Activated T-helper 1 cell treated with Interleukin-2 at 50 U/mL for 16 hours (primary cell): ENCODE measurements at regions not wholly inside any gene's neighbourhood (a gene's known extent, or its start where the extent isn't known, plus 50 kb on each side); places are given as distances from the start of the nearest gene placed in this dataset.
"Not testable (repeated sequence)": the region's sequence is repeated elsewhere in the genome, so short reads cannot be mapped to it uniquely, and the experiment has no call there.

Experiments used
- DNase-seq: peaks from one replicate; pipeline ENCODE4 v3.0.0-alpha.2; 2020; ENCODE audit warnings: low read depth

DNA sequence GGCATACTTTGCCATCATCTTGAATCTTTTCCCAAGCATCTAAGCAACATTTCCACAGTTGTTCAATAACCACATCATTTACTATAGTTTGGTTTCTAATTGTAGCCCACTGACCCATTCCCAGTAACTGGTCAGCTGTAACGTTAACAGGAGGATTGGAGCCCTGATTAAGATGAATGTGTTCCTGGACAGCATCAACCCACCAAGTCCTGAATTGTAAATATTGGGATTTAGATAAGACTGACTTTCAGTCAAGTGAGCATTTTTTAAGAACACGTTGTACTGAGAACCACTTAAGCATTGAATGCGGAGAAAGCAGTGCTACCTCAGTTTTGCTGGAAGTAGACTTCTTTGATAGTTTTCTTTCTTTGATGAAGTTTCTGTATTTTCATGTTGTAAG, 53.3 kb upstream of the ARL4D start:
- not testable (repeated sequence) for DNase-seq

DNA sequence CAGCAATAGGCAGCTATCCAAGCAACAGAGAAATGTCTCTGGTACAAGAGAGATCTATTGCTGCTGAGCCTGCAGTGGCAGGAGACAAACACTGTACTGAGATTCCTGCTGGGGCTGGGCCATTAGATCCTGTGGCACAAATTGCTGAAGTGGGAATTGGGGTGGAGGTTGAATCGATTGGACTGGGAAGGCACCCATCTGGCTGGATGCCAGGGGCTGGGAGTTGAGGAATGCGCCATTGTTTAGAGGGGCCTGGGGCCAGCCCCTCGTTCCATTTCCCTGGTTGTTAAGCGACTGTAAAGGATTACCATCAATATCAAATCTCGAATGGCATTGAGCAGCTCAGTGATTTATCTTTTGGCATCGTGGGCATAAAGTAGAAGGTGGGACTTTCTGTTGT, 54.1 kb upstream of the ARL4D start:
- no peak for DNase-seq

DNA sequence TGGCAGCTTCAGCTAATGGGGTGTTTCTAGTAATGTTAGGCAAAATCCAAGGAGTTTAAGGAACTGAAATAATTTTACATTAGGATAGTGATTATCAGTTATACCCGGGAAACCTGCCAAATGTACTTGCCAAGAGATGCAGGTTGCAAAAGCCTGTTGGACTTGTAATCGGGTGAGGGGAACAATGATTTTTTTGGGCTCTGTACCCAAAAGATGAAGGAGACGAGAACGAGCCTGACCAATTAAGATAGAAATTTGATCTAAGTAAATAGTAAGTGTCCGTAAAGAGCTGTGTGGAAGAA, 56.3 kb upstream of the ARL4D start:
- no peak for DNase-seq

DNA sequence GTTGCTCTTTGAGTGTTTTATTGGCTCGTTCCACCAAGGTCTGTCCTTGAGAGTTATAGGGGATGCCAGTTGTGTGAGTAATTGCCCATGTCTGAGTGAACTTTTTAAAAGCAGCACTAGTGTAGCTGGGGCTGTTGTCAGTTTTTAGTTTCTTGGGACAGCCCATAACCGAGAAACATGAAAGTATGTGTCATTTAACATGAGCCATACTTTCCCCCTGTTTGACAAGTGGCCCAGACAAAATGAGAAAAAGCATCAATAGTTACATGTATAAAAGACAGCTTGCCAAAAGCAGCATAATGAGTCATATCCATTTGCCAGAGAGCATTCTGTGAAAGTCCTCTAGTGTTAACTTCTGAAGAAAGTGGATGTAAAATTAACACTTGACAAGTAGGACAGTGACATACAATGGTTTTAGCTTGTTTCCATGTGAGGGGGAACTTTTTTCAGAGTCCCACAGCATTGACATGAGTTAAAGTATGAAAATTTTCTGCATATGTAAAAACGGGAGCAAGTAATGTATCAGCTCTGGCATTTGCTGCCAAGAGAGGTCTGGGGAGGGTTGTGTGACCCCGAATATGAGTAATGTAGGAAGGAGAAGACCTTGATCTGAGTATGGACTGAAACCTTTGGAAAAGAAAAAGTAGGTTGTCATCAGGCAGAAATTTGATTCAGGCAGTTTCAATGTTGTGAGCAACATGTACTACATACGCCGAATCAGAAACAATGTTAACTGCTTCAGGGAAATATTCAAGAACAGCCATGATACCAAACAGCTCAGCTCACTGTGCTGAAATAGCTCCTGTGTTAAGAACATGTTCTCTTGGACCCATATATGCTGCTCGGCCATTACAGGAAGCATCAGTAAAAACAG, 56.8 kb upstream of the ARL4D start:
- DNase-seq = no peak

DNA sequence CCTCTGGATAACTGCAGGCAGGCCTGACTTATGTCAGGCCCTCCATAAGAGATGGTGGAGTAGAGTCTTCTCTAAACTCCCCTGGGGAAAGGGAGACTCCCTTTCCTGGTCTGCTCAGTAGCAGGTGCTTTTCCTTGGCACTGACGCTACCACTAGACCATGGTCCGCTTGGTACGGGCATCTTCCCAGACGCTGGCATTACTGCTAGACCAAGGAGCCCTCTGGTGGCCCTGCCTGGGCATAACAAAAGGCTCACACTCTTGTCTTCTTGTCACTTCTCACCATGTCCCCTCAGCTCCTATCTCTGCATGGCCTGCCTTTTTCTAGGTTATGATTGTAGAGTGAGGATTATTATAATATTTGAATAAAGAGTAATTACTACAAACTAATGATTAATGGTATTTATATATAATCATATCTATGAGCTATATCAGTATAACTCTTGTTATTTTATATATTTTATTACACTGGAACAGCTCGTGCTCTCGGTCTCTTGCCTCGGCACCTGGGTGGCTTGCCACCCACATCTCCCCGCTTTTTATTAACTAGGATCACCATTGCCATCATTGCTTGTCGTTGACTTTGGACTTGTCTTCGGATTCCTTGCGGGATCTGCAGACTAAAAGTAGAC, 59.8 kb upstream of the ARL4D start:
- peak; percentile 37 for DNase-seq

DNA sequence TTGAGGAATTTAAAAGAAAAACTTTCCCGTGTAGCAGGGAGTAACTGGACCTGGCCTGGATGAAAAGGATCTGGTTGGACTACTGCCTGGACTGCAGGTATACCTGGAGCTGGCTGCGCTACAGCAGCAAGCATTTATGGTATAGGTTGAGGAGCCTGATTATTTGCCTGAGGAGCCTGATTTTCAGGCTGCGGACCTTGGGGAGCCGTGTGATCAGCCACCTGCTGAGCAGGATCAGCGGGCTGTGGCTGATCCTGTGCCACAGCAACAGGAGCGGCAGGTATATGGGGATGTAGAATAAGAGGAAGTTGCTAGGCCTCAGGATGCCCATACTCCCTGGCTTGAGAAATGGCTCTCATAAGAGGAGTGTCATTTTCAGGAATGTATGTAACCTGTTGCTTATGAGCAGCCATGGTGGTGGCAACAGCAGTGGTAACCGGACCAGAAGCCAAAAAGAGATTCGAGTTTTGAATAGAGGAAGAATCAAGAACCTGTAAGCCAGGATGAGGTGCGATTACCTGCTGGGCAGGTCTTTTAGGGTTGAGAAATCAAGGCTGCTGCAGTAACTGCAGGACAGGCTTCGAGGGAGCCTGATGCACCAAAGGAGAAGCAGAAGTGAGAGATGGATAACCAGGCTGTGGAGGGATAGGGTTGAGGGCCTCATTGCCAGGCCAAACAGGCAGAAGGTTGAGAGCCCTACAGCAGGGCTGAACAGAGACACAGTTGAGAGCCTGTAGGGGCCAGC, 60.9 kb upstream of the ARL4D start:
- DNase-seq = no peak

DNA sequence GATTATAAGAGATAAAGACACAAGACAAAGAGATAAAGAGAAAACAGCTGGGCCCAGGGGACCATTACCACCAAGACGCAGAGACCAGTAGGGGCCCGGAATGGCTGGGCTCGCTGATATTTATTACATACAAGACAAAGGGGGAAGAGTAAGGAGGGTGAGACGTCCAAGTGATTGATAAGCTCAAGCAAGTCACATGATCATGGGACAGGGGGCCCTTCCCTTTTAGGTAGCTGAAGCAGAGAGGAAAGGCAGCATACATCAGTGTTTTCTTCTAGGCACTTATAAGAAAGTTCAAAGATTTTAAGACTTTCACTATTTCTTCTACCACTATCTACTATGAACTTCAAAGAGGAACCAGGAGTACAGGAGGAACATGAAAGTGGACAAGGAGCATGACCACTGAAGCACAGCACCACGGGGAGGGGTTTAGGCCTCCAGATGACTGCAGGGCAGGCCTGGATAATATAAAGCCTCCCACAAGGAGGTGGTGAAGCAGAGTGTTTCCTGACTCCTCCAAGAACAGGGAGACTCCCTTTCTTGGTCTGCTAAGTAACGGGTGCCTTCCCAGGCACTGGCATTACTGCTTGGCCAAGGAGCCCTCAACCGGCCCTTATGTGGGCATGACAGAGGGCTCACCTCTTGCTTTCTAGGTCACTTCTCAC, 63.9 kb upstream of the ARL4D start:
- no peak for DNase-seq

DNA sequence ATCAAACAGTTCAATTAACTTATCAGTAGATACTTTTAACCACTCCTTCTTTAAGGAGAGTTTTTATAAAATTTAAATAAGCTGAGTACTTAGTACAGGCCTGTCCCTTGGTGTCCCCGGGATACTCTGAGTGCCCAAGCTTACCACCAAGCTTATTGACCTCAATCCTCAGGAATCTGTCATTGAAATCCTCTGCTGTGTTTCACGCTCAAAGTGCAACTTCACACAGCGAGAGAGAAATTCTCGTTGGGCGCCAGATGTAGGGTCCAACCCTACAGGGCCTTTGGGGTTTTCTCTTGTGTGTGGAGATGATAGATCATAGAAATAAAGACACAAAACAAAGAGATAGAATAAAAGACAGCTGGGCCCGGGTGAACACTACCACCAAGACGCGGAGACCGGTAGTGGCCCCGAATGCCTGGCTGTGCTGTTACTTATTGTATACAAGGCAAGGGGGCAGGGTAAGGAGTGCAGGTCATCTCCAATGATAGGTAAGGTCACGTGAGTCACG, 65.3 kb upstream of the ARL4D start:
- DNase-seq = no peak

DNA sequence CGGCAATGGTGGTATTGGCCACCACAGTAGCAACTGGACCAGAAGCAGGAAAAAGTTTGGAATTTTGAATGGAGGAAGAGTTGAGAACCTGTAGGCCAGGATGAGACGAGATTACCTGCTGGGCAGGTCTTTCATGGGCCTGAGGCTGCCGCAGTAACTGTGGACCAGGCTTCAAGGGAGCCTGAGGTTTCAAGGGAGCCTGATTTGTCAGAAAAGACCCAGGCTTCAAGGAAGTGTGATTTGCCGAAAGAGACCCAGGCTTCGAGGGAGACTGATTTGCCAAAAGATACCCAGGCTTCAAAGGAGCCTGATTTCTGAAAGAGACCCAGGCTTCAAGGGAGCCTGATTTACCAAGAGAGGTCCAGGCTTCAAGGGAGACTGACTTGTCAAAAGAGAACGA, 66.6 kb upstream of the ARL4D start:
- DNase-seq = no peak

DNA sequence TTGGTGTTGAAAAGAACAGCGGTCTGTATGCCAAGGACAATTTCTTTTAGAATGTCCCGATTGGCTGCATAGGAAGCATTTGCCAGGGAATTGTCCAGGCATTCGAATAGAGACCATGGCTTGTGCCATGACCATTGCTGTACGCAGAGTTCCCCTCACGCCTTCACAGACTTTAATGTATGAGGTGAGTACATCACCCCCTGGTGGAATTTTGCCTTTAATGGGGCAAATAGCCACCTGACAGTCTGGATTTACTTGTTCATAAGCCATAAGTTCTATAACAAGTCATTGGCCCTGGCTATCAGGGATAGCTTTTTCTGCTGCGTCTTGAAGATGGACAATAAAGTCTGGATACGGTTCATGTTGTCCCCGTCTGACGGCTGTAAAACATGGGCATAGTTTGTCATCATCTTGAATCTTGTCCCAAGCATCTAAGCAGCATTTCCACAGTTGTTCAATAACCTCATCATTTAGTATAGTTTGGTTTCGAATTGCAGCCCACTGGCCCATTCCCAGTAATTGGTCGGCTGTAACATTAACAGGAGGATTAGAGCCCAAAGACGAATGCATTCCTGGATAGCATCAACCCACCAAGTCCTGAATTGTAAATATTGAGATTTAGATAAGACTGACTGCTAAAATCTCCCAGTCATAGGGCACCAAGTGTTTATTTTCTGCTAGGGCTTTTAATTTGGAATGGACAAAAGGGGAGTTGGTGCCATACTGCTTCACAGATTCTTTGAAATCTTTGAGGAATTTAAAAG, 67.7 kb upstream of the ARL4D start:
- DNase-seq = no peak

DNA sequence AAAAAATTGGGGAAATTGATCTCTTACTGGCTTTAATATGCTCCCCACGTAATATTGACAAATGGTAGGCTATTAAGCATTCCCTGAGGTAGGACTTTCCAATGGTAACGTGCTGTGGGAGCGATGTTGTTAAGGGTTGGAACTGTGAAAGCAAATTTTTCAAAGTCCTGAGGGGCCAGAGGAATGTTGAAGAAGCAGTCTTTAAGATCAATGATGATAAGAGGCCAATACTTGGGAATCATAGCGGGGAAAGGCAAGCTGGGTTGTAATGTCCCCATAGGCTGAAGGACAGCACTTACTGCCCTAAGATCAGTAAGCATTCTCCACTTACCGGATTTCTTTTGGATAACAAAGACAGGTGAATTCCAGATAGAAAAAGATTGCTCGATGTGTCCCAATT, 69.6 kb upstream of the ARL4D start:
- DNase-seq = no peak

DNA sequence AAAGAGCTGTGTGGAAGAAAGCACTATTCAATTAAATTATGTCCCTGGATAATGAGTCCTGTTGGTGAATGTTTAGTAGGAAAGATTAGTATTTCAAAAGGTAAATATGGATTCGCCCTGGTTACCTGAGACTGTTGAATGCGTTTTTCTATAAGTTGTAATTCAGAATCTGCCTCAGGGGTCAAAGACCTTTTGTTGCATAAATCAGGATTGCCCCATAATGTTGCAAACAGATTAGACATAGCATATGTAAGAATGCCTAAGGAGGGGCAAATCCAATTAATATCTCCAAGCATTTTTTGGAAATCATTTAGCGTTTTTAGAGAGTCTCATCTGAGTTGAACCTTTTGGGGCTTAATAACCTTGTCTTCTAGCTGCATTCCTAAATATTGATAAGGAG, 70.1 kb upstream of the ARL4D start:
- no peak for DNase-seq

DNA sequence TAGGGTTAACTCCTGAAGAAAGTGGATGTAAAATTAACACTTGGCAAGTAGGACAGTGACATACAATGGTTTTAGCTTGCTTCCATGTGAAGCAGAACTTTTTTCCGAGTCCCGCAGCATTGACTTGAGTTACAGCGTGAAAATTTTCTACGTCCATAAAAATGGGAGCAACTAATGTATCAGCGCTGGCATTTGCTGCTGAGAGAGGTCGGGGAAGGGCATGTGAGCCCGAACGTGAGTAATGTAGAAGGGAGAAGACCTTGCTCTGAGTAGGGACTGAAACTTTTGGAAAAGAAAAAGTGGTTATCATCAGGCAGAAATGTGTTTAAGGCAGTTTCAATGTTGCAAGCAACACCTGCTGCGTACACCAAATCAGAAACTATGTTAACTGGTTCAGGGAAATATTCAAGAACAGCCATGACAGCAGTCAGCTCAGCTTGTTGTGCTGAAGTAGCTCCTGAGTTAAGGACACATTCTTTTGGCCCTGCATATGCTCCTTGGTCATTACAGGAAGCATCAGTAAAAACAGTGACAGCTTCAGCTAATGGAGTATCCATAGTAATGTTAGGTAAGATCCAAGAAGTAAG, 70.9 kb upstream of the ARL4D start:
- no peak for DNase-seq

DNA sequence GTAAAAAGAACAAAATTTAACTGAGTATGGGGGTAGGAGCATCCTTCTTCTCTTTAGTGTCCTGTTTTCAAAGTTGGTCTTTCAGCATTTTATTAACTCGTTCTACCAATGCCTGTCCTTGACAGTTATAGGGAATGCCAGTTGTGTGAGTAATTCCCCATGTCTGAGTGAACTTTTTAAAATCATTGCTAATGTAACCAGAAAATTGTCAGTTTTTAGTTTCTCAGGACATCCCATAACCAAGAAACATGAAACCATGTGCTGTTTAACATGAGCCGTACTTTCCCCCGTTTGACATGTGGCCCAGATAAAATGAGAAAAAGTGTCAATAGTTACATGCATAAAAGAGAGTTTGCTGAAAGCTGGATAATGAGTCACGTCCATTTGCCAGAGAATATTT, 71.4 kb upstream of the ARL4D start:
- no peak for DNase-seq

DNA sequence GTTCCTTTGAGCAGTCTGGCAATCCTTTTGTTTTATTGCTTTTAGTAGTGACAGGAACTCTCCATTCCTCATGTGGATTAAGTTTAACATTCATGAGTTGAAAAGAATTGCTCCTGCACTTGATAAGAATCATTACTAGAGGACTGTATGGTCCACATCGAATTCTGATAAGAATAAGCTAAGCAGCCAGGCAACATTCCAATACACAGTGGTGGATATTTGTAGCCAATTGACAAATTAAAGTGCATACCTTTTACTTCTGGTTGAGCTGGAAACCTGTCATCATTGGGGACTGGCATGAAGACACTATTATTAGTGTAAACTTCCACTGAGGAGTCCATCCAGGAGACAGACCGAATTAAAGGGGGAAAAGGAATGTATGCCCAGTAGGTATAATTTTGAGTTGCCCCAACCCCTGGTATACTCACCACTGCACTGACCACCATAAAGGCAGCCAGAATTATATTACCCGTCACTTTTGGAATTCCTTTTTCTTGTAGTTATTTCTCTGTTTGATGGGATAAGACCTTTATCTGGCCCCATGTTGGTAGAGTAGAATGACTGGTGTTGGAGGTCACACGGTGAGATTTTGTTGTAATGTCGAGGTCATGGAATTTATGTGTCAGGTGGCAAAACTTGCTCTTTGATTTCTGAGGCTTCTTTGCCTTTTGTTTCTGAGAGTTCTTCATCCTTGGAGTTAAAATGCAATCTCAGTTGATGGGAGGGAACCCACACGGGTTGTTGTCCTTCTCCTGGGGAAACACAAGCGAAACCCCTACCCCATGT, 72.1 kb upstream of the ARL4D start:
- DNase-seq = no peak

DNA sequence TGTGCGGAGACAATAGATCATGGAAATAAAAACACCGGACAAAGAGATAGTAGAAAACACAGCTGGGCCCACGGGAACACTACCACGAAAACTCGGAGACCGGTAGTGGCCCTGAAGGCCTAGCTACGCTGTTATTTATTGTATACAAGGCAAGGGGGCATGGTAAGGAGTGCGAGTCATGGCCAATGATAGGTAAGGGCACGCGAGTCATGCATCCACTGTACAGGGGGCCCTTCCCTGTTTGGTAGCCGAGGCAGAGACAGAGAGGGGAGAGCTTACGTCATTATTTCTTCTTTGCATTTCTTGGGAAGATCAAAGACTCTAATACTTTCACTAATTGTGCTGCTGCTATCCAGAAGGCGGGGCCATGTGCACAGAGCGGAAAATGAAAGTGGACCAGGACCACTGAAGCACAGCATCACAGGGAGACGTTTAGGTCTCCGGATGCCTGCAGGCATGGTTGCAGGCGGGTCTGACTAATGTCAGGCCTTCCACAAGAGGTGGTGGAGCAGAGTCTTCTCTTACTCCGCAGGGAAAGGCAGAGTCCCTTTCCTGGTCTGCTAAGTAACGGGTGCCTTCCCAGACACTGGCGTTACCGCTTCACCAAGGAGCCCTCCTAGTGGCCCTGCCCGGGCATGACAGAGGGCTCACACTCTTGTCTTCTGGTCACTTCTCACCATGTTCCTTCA, 74.4 kb upstream of the ARL4D start:
- DNase-seq = no peak

DNA sequence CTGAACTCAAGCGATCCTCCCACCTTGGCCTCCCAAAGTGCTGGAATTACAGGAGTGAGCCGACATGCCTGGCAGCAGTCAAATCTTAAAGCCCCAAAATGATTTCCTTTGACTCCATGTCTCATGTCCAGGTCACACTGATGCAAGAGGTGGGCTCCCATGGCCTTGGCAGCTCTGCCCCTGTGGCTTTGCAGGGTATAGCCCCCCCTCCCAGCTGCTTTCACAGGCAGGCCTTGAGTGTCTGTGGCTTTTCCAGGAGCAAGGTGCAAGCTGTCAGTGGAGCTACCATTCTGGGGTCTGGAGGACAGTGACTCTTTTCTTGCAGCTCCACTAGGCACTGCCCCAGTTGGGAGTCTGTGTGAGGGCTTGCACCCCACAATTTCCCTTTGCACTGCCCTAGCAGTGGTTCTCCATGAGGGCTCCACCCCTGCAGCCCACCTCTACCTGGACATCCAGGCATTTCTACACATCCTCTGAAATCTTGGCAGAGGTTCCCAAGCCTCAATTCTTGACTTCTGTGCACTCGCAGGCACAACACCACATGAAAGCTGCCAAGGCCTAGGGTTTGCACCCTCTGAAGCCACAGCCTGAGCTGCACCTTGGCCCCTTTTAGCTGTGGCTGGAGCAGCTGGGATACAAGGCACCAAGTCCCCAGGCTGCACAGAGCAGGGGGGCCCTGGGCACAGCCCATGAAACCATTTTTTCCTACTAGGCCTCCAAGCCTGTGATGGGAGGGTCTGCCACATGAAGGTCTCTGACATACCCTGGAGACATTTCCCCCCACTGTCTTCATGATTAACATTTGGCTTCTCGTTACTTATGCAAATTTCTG, 79.3 kb upstream of the ARL4D start:
- no peak for DNase-seq

DNA sequence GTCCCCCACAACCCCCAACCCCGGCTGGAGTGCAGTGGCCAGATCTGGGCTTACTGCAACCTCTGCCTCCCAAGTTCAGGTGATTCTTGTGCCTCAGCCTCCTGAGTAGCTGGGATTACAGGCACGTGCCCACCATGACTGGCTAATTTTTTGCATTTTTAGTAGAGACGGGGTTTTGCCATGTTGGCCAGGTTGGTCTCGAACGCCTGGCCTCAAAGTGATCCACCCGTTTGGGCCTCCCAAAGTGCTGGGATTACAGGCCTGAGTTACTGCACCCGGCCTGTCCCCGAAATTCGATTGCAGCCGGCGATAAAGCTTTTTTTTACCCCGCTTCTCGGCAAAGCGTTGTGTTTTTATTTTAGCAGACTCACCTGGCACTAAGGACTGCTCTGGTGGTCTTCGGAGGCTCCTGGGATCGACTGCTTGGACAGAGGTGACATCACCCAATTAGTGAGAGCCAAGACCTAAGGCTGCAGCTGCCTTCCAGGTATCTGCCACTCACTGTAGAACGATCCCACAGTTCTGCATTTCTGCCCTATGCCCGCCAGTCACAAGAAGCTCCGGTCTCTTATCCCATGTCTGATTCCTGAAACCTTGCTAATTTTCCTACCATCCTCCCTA, 82.2 kb upstream of the ARL4D start:
- DNase-seq = no peak
